ENCODE measurements at regions not wholly inside any gene's neighbourhood (a gene's known extent, or its start where the extent isn't known, plus 50 kb on each side); places are given as distances from the start of the nearest gene placed in this dataset.

DNA sequence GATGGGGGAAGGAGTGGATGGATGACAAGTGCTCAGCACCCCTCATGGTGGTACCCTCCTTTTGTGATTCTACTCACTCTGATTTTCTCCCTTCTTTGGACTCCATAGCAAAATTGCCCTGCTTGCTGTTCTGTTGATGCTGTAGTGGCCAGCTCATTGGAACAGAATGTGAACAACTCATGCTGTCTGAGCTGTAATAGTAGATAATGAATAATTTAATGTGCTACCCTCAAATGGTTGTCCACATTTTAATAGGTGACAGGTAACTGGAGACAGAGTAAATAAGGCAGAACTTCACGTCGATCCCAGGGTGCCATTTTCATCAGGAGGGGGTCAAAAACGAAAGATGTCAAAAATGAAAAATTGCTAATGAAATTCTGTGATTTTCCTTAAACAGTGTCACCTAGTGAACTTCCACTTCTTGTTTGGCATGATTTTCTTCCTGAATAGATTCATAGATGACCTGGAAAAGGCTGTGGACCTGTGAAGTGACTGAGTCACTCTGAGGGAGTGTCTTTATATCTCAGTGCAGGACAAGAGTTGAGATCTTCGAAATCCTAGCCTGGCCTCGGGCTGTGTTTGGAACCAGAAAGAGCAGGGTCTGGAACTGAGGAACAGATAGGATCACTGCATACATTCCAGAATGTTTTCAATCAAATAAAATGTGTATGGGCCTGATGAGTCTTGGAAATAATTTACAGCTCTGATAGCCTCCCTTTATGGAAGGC, 270.2 kb downstream of the PSAT1 start:
- H3K79me2 ChIP-seq (ENCODE audit: insufficient read depth) = no peaks in the 10 kb centered on the region
- no peaks in the 10 kb centered on the region for H3K36me3 ChIP-seq (ENCODE audit: low read depth)
- H3K9ac ChIP-seq = no peak overlapping the region
- peak overlapping the region; percentile 31; the same call in 1 of the 2 replicates for H3K27ac ChIP-seq
- in situ Hi-C loops (cut with MboI) = no loop called here
- peaks cover 28% of the 10 kb centered on the region for H3K4me1 ChIP-seq (ENCODE audit: insufficient read depth)
- H3F3A ChIP-seq (ENCODE audit: insufficient read depth) = peaks cover 20% of the 10 kb centered on the region
- no peak overlapping the region for H3K4me3 ChIP-seq
- H3K4me2 ChIP-seq (ENCODE audit: unreplicated experiment) = peak overlapping the region; percentile 36
- DNase-seq = peak; percentile 77
- TF ChIP-seq EZH2 (IDR thresholded peaks at IDR 0.05; ENCODE audit: insufficient read depth, poor library complexity, severe bottlenecking) = no peak
- no peak for TF ChIP-seq EZH2phosphoT487 (IDR thresholded peaks at IDR 0.05; ENCODE audit: insufficient read depth, low read depth)
- H3K27me3 ChIP-seq (replicated peaks; ENCODE audit: insufficient read depth) = peaks cover 5% of the 10 kb centered on the region; the same call in 1 of the 2 replicates
- 77 to 83% methylated on average over 5 of the region's 5 CpGs for WGBS, 2 experiments (ENCODE audit: low coverage in 1 of 2, low lambda C conversion rate in 2 of 2, missing lambda C conversion rate in 2 of 2)
- H3K9me3 ChIP-seq (ENCODE audit: low read depth) = no peaks in the 10 kb centered on the region
- H2AFZ ChIP-seq = peak overlapping the region; percentile 62
- no peaks in the 10 kb centered on the region for H3K9me2 ChIP-seq (ENCODE audit: insufficient read depth)
- H4K20me1 ChIP-seq (ENCODE audit: insufficient read depth) = no peaks in the 10 kb centered on the region

DNA sequence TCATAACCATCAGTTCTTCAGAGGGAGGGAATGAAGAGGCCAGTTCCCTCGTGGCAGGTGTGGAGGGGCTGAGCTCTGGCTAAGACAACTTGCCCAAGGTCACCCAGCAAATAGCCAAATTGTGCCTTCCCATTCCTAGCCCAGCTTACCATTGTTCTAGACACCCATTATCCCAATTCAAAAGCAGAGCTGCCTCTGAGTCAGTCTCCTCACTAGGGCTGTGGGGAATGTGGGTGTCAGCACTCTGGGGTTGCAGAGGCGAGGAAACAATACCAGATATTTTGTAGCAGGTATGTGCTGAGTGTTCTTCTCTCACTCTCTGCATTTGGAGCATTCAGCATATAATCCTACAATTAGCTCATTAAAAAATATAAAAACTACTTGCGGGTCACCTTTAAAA, 270.8 kb downstream of the PSAT1 start:
- no peaks in the 10 kb centered on the region for H4K20me1 ChIP-seq (ENCODE audit: insufficient read depth)
- H2AFZ ChIP-seq = no peak overlapping the region
- peak overlapping the region; percentile 36 for H3K4me2 ChIP-seq (ENCODE audit: unreplicated experiment)
- H3K27me3 ChIP-seq (replicated peaks; ENCODE audit: insufficient read depth) = peaks cover 5% of the 10 kb centered on the region; the same call in 1 of the 2 replicates
- H3F3A ChIP-seq (ENCODE audit: insufficient read depth) = peaks cover 20% of the 10 kb centered on the region
- H3K36me3 ChIP-seq (ENCODE audit: low read depth) = no peaks in the 10 kb centered on the region
- H3K9me2 ChIP-seq (ENCODE audit: insufficient read depth) = no peaks in the 10 kb centered on the region
- no peak overlapping the region for H3K27ac ChIP-seq
- peak; percentile 40 for DNase-seq
- TF ChIP-seq EZH2 (IDR thresholded peaks at IDR 0.05; ENCODE audit: insufficient read depth, poor library complexity, severe bottlenecking) (no peak), EZH2phosphoT487 (IDR thresholded peaks at IDR 0.05; ENCODE audit: insufficient read depth, low read depth) (no peak)
- H3K4me1 ChIP-seq (ENCODE audit: insufficient read depth) = peaks cover 28% of the 10 kb centered on the region
- WGBS, 2 experiments (ENCODE audit: low coverage in 1 of 2, low lambda C conversion rate in 2 of 2, missing lambda C conversion rate in 2 of 2) = 66 to 76% methylated on average over 3 of the region's 3 CpGs
- no peak overlapping the region for H3K4me3 ChIP-seq
- no peaks in the 10 kb centered on the region for H3K9me3 ChIP-seq (ENCODE audit: low read depth)
- no peaks in the 10 kb centered on the region for H3K79me2 ChIP-seq (ENCODE audit: insufficient read depth)
- in situ Hi-C loops (cut with MboI) = no loop called here
- no peak overlapping the region for H3K9ac ChIP-seq

- Histone ChIP-seq H2AFZ (no peak overlapping the region), H4K20me1 (ENCODE audit: insufficient read depth) (no peaks in the 10 kb centered on the region), H3K27me3 (replicated peaks; ENCODE audit: insufficient read depth) (peaks cover 5% of the 10 kb centered on the region; the same call in 1 of the 2 replicates), H3K9me2 (ENCODE audit: insufficient read depth) (no peaks in the 10 kb centered on the region), H3K79me2 (ENCODE audit: insufficient read depth) (no peaks in the 10 kb centered on the region), H3K4me1 (ENCODE audit: insufficient read depth) (peaks cover 28% of the 10 kb centered on the region), H3F3A (ENCODE audit: insufficient read depth) (peaks cover 20% of the 10 kb centered on the region), H3K4me2 (ENCODE audit: unreplicated experiment) (no peak overlapping the region), H3K9me3 (ENCODE audit: low read depth) (no peaks in the 10 kb centered on the region), H3K4me3 (no peak overlapping the region), H3K27ac (no peak overlapping the region), H3K9ac (no peak overlapping the region), H3K36me3 (ENCODE audit: low read depth) (no peaks in the 10 kb centered on the region)
- WGBS, 2 experiments (ENCODE audit: low coverage in 1 of 2, low lambda C conversion rate in 2 of 2, missing lambda C conversion rate in 2 of 2) = 73 to 76% methylated on average over 5 of the region's 5 CpGs
- in situ Hi-C loops (cut with MboI) = no loop called here
- no peak for DNase-seq
- TF ChIP-seq EZH2 (IDR thresholded peaks at IDR 0.05; ENCODE audit: insufficient read depth, poor library complexity, severe bottlenecking) (no peak), EZH2phosphoT487 (IDR thresholded peaks at IDR 0.05; ENCODE audit: insufficient read depth, low read depth) (no peak)
These were observed 271.8 kb downstream of the PSAT1 start for GRCh38 chr9:78568774-78569173.

DNA sequence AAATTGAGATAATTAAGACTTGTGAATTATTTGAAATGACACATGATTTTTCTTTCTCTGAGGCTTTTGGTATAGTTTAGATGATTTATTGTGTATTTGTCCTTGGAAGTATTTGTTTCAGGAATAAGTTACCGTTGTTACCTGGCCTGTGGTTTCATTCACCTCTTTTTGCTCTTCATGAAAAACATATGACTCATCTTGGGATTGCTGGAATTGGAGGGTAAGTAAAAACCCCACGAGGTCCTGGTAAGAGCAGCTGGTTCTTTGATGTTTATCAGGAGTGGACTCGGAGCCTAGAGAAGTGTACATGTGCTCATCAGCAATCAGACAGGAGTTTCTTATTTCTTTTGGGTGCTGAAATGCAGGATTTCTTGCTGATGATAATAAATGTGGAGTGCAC, 275.3 kb downstream of the PSAT1 start:
- Histone ChIP-seq H3K79me2 (ENCODE audit: insufficient read depth) (no peaks in the 10 kb centered on the region), H3K4me1 (ENCODE audit: insufficient read depth) (peaks cover 9% of the 10 kb centered on the region), H3K9ac (no peak overlapping the region), H3K9me2 (ENCODE audit: insufficient read depth) (no peaks in the 10 kb centered on the region), H3K27me3 (replicated peaks; ENCODE audit: insufficient read depth) (peaks cover 5% of the 10 kb centered on the region; the same call in 1 of the 2 replicates), H3K27ac (no peak overlapping the region), H4K20me1 (ENCODE audit: insufficient read depth) (no peaks in the 10 kb centered on the region), H3K4me2 (ENCODE audit: unreplicated experiment) (no peak overlapping the region), H2AFZ (no peak overlapping the region), H3F3A (ENCODE audit: insufficient read depth) (peaks cover 7% of the 10 kb centered on the region), H3K4me3 (no peak overlapping the region), H3K9me3 (ENCODE audit: low read depth) (no peaks in the 10 kb centered on the region), H3K36me3 (ENCODE audit: low read depth) (no peaks in the 10 kb centered on the region)
- DNase-seq = no peak
- no peak for TF ChIP-seq EZH2phosphoT487 (IDR thresholded peaks at IDR 0.05; ENCODE audit: insufficient read depth, low read depth)
- no peak for TF ChIP-seq EZH2 (IDR thresholded peaks at IDR 0.05; ENCODE audit: insufficient read depth, poor library complexity, severe bottlenecking)
- 50 to 51% methylated on average over 3 of the region's 3 CpGs for WGBS, 2 experiments (ENCODE audit: low coverage in 1 of 2, low lambda C conversion rate in 2 of 2, missing lambda C conversion rate in 2 of 2)
- in situ Hi-C loops (cut with MboI) = no loop called here

Data from GM23248 (cell line).